ENCODE measurements at regions not wholly inside any gene's neighbourhood (a gene's known extent, or its start where the extent isn't known, plus 50 kb on each side); places are given as distances from the start of the nearest gene placed in this dataset.

DNA sequence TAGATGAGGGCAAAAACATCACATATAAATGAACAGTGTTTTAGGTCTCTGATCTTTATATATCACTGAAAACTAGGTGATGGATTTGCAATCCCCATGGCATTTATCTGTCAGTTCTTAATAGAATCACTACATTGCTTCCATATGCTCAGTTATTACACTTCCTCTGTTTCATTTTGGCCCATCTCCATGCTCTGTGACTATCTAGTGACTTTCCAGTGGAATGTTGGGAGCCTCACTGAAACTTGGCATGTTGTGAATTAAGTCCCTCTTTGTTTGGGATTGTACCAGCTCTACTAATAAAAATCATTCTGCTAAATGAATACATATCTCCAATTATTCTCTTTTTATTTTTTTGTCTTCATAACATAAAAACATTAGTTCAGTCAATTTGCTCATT, 226.1 kb upstream of the CEP162 start:
- TF ChIP-seq, protein P1, sequence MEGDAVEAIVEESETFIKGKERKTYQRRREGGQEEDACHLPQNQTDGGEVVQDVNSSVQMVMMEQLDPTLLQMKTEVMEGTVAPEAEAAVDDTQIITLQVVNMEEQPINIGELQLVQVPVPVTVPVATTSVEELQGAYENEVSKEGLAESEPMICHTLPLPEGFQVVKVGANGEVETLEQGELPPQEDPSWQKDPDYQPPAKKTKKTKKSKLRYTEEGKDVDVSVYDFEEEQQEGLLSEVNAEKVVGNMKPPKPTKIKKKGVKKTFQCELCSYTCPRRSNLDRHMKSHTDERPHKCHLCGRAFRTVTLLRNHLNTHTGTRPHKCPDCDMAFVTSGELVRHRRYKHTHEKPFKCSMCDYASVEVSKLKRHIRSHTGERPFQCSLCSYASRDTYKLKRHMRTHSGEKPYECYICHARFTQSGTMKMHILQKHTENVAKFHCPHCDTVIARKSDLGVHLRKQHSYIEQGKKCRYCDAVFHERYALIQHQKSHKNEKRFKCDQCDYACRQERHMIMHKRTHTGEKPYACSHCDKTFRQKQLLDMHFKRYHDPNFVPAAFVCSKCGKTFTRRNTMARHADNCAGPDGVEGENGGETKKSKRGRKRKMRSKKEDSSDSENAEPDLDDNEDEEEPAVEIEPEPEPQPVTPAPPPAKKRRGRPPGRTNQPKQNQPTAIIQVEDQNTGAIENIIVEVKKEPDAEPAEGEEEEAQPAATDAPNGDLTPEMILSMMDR (IDR thresholded peaks at IDR 0.05), result no peak
- no peak for TF ChIP-seq POLR2A (IDR thresholded peaks at IDR 0.05)
- TF ChIP-seq EP300 (IDR thresholded peaks at IDR 0.05; ENCODE audit: low read depth), result no peak
- TF ChIP-seq POLR2AphosphoS5 (IDR thresholded peaks at IDR 0.05), result no peak
